HG03342 (cell line): ENCODE measurements at regions not wholly inside any gene's neighbourhood (a gene's known extent, or its start where the extent isn't known, plus 50 kb on each side); places are given as distances from the start of the nearest gene placed in this dataset.
"Not testable (repeated sequence)": the region's sequence is repeated elsewhere in the genome, so short reads cannot be mapped to it uniquely, and the experiment has no call there.

Experiments used
- ATAC-seq: cut with Tn5 transposase; IDR thresholded peaks from one replicate; pipeline ENCODE4 v1.9.1; 2021; ENCODE audit warnings: mild to moderate bottlenecking, moderate library complexity; ENCODE audit not compliant: unreplicated experiment

- ATAC-seq: no peak
Observed at GRCh38 chr10:8305876-8306652, 251.6 kb downstream of the GATA3 start.

GRCh38 chr10:8306685-8307364 is 252.3 kb downstream of the GATA3 start:
- no peak for ATAC-seq

- no peak for ATAC-seq
Observed at GRCh38 chr10:8310930-8311329, 256.4 kb downstream of the GATA3 start.

DNA sequence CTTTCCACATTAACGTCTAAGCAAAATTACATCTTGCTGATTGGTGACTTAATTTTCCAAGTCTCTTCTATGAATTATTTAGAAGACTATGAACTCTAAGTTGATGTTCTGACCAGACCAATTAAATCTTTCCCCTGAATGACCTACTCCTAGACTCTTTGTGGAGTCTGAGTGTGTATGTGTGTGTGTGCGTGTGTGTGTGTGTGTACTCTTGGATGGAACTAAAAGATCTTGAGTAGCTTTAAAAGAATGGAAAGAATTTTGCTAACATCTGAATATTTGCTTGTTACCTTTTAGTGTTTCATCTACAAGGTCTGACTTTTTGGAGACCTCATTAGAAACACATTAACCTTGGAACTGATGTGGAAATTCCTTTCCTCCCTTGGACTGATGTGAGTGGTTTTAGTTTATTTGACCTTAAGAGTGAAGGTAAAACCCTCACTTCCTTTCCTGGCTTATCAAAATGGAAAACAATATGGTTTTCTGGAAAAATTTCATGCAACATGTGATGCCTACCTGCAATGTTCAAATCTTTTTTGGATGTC is 257.1 kb downstream of the GATA3 start:
- ATAC-seq: no peak

DNA sequence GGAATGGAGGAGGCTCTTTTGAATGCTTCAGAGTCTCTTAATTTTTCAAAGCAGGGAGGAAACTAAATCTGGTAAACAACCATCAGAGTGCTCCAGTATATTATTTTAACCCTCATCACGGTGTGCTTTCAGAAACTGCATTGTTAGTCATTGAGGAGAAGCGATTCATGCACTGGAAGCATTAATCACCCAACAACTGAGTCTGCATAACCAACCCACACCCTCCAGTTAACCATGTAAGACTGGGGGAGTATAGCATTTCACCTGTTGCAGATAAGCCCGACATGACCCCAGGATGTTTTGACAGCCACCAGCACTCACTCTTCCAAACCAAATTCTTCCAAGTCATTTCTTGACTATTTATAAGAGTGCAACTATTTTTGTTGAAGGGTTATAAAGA is 257.6 kb downstream of the GATA3 start:
- ATAC-seq: no peak

DNA sequence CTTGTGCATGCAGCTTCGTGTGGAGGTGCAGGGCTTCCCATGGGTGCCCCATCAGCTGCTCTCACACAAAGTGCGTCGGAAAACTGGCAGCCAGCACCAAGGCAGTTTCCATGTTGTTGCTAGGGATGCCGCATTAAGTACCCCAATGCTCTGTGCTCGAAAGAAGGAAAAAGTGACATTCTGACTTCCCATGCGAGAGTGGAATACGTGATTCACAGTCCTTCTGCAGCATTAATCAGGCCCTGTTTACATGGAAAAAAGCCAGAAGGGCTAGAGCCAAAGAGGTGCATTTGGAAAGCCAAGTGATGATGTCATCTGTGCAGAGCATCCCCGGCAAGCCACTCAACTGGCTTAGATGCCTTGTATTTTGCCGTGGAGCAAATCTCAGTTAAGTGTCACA is 258.3 kb downstream of the GATA3 start:
- ATAC-seq: no peak

DNA sequence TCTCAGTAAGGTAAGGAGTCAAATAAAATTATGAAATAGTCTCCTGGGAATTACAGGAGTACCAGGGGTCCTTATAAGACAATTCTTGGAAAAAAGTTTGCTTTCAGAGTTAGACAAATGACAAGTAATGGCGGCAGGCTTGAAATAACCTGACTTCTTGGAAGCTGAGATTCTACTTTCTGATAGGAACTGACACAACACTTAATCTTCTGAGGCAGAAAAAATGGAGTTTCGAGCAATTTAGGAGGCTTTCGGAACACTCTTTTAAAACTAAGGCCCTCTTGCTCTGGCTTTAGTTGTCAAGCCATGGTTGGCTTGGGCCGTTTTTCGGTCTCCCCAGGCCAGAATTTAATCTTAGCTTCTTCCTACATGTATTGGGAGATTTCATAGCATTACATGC is 260.0 kb downstream of the GATA3 start:
- no peak for ATAC-seq

GRCh38 chr10:8315619-8316021 is 261.1 kb downstream of the GATA3 start:
- ATAC-seq: no peak

GRCh38 chr10:8316284-8316683 is 261.8 kb downstream of the GATA3 start:
- ATAC-seq: no peak

GRCh38 chr10:8318429-8318828 is 263.9 kb downstream of the GATA3 start:
- not testable (repeated sequence) for ATAC-seq

DNA sequence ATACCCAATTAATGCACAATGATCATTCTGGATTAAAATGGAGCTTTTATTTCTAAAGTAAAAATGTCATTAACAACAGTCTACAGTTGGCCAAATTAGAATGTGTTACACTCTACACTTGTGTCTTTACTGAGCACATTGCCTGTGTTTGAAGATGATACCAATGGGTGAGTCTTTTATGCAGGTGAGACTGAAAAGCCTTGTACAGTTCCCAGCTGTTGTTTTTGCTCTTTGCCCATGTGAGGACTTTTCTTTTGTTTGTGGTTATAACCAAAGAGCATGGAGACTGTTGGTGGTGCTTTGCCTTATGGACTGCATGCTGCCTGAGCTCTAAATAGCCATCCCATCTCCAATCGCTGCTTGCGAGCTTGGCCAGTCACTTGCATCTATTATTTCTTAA is 264.5 kb downstream of the GATA3 start:
- no peak for ATAC-seq

DNA sequence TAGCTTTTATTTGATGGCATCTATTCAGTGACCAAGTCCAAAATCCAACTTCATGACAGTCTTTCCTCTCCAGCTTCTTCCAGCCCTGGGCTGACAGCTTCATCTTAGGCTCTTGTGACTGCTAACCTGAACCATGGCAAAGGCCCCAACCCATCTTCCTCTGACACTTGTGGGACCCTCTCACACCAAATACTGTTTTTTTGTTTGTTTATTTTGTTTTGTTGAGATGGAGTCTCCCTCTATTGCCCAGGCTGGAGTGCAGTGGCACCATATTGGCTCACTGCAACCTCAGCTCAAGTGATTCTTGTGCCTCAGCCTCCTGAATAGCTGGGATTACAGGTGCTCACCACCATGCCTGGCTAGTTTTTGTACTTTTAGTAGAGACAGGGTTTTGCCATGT is 265.2 kb downstream of the GATA3 start:
- ATAC-seq: no peak

DNA sequence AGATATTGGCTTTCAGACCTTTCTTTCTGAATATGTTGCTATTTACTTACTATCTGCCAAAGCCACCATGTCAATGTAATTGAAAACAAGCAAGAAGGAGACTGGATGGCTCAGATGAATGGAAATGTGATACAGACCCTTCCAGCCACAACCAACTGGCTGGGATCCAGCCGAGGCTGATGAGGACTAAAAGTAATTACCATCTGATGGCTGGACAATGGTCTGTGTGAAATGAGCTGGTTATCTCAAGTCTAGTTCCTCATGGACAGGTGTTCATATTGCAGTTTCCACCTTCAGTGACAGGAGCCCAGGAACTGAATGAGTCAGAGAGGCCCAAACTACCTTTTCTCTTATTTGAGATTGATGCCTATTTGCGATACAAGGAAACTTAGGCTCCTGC is 267.5 kb downstream of the GATA3 start:
- no peak for ATAC-seq

DNA sequence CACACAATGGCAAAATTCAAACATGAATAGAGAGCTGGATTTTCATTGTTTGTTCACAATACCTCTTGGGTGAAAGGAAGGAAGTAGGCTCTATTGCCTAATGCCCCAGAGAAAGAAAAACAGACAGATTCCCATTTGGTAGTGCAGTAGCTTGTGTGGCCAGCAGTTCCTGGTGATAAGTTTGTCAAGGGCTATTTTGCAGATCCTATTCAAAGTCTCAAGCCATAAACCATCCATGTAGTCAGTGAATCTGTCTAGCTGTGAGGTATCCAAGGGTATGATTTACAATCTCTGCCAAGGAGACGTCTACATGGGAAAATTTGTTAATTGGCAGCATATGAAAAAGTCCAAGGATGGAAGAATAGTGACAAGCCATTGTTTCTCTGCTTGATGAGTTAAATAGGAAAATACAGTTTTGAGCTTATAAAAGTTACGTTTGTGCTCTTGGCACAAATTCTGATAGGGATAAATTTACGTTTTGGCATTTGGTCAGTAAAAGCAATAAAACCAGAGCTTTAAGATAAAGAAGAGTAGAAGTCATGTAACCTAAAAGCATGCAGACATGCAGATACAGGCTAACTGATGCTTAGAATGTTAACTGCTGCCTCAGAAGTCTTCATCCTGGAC is 269.1 kb downstream of the GATA3 start:
- ATAC-seq: no peak

DNA sequence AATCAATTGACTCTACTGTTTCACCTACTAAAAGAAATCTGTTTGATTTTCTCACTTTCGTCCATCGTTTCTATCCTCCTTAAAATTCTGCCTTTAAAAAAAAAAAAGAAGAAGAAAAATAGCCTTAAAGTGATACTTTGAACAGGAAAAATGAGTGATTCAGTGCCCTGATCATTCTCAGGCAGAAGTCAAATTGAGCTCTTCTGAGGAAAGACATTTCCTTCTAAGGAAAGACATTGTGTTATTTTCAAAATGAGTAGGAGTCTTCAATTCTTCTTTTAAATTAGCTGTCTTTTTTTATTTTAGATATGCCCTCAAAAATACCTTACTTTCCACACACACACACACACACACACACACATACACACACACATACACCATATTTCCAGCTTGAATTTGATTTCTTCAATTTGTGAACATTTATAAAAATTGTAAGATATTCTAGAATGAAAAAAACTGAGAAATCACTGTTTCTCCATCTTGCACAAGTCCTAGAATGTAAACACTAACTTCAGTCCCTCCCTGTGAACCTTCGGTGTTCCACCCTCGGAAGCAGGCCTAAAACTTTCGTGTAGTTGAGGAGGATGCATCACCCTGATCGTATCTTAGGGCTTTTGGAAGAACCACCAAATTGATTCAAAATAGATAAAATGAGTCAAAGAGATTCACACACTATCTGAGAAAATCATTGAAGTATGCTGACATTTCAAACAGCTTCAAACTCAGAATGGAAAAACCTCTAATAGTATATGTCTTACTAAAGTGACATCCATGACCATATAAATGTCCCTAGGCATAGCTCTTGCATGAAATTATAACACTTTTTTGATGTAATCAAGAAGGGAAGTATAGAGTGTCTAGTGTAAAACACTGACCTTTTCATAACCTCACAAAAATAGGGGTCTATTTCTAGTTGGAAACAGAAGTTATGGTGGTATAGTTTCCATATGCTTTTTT is 270.8 kb downstream of the GATA3 start:
- no peak for ATAC-seq

DNA sequence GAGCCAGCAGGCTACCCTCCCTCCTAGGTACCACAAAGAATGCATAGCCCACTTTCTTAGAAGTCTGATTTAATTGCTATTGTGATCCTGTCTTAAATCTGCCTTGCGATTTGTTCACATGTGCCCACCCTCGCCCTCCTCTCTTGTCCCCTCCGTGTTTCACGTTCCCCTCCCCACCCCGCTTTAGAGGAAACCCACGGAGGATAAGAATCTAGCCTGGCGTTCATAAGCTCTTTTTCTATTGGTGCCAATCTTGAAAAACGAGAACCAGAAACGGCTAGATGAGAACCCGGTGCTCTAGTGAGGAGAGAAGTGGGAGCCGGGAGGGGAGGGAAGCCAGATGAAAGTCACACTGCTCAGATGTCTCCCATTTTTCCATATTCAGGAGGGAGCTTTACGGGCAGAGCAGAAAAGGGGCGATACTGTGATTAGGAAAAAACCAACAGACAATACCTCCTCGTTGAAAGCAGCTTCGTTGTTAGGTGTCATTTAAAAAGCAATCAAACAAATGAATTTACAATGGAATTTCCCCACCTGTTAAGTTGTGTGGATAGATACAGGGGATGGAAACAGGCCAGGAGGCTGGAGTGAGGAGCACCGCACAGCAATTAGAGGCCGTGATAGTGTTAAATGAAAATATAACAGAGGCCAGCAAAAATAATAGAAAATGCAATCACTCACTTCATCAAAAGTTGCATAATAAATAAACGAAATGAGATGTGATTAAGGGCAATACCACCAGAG is 272.1 kb downstream of the GATA3 start:
- ATAC-seq: no peak

DNA sequence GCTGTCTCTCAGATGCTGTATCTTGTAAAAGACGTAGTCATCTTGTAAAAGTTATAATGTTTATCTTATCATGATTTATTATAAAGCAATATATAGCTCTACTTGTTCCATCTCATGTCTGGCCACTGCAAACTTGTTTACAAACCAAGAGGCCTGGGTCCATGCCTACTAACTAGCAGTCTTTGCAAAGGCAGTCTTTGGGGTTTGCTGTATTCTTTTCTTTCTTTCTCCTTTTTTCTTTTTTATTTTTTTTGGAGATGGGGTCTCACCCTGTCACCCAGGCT is 272.6 kb downstream of the GATA3 start:
- ATAC-seq: no peak

GRCh38 chr10:8331387-8331786 is 276.9 kb downstream of the GATA3 start:
- ATAC-seq: no peak

DNA sequence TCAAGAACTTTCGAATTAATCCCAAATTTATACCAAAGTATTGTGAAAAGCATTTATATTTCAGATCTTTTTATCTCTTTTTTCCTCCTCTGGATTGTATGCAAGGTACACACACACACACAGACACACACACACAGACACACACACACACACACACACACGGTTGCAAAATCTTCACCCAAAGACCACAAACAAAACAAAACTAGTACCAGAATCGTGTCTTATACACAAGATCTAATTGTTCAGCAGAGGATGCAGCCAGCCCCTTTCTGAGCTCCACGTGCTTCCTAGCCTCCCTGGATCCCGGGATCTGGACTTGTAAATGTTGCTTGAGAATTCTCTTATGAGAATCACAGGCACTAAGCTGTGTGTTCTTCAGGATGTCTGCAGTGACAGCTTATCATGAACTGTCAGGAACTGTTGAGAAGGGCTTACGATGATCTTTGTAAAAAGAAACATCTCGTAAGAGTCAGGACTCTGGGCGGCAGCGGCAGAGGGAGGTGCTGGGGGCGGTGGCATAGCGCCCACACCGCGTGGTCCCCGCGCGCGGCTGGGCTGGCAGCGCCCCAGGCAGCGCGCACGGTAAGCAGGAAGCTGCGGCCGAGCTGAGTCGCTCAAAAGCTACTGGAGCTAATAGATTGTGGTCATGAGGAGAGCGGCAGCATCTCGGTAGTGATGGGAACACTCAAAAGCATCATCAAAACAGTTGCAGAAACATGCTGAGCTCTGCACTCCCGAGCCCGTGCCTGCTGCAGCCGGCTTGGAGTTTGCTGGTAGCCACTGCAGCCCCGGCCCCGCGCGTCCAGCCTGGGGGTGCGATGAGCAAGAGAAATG is 277.6 kb downstream of the GATA3 start:
- peak; percentile 94 for ATAC-seq
